ENCODE measurements at regions not wholly inside any gene's neighbourhood (a gene's known extent, or its start where the extent isn't known, plus 50 kb on each side); places are given as distances from the start of the nearest gene placed in this dataset.

- TF ChIP-seq CTCF (IDR thresholded peaks at IDR 0.05; ENCODE audit: insufficient read depth, low read depth, low read length) (no peak), EZH2 (IDR thresholded peaks at IDR 0.05; ENCODE audit: insufficient read depth, low read length) (no peak)
Observed at GRCh38 chr2:168338803-168339437, 91.5 kb upstream of the STK39 start.

Data from astrocyte (in vitro differentiated cells and primary cell).